K562 (cell line): ENCODE measurements at regions not wholly inside any gene's neighbourhood (a gene's known extent, or its start where the extent isn't known, plus 50 kb on each side); places are given as distances from the start of the nearest gene placed in this dataset.
A peak's percentile ranks its signal among the peaks of the same experiment; 100 is the strongest.

Experiments used
- ATAC-seq: fragments of 200-7000 bp; cut with Tn5 transposase; 3 replicates; pipeline ENCODE4 v1.9.1; 2020; ENCODE audit warnings: moderate library complexity
- BruUV-seq: library from RNA; stranded (reverse); fragments of 400-500 nt; replicated peaks from 2 replicates; lab custom pipeline; 2021; lab: Mats Ljungman, UMichigan
- CTCF ChIA-PET: fragments of 300-600 bp; formaldehyde crosslinking; extraction: SDS; loops from one replicate; lab custom pipeline; 2021; ENCODE audit warnings: low intra/inter-chr PET ratio; lab: Yijun Ruan, JAX
- POLR2A ChIA-PET: fragments of 300-600, 350-650 bp; sonication (Branson Sonifier 250); formaldehyde crosslinking; extraction: SDS; loops from one replicate; lab custom pipeline; 2021; ENCODE audit warnings: antibody characterized with exemption, inconsistent platforms; lab: Yijun Ruan, JAX
- DNase-seq, 4 experiments: peaks; one replicate each; pipeline versions ENCODE4 v3.0.0 to v3.0.0-alpha.2; 2011 to 2018; ENCODE audit warnings: low spot score in 3 of 4, mixed read lengths in 3 of 4; ENCODE audit errors: extremely low read depth in 1 of 4
- FAIRE-seq: peaks from 2 replicates; lab custom pipeline; 2011; peaks lifted over from hg19 to GRCh38; lab: Jason Lieb, UNC
- H2AFZ ChIP-seq: 2 replicates; pipeline ENCODE4 v1.6.0; 2011; ENCODE audit warnings: low read depth, low read length, control low read depth, inconsistent platforms
- H3K27ac ChIP-seq: fragments of 200-600 bp; 3 replicates; pipeline ENCODE4 v1.8.0; 2011; ENCODE audit warnings: low read depth, mild to moderate bottlenecking, control low read depth, inconsistent platforms, low read length, moderate library complexity, mixed read lengths; ENCODE audit errors: extremely low read depth
- H3K27me3 ChIP-seq, 2 experiments: fragments of 300-600 bp in 1 of 2; 2 replicates in 1 of 2; 3 replicates in 1 of 2; pipeline versions ENCODE4 v1.6.0 to v1.8.0; 2011; ENCODE audit warnings: inconsistent platforms in 2 of 2, low read length in 2 of 2, mild to moderate bottlenecking in 1 of 2, mixed read lengths in 1 of 2, moderate library complexity in 1 of 2; ENCODE audit not compliant: control insufficient read depth in 2 of 2, insufficient read depth in 2 of 2
- H3K36me3 ChIP-seq: fragments of 300-600 bp; 3 replicates; pipeline ENCODE4 v1.8.0; 2011; ENCODE audit warnings: mild to moderate bottlenecking, low read length, inconsistent platforms; ENCODE audit not compliant: control insufficient read depth, insufficient read depth
- H3K4me1 ChIP-seq, 2 experiments: fragments of 200-600 bp in 1 of 2; replicated peaks in 1 of 2; 2 replicates in 1 of 2; 3 replicates in 1 of 2; pipeline versions ENCODE4 v1.5.1 to v1.8.0; 2011; ENCODE audit warnings: inconsistent platforms in 2 of 2, low read length in 2 of 2, mild to moderate bottlenecking in 1 of 2, mixed read lengths in 1 of 2, moderate library complexity in 1 of 2; ENCODE audit not compliant: control insufficient read depth in 2 of 2, insufficient read depth in 2 of 2
- H3K4me2 ChIP-seq: 2 replicates; pipeline ENCODE4 v1.6.1; 2011; ENCODE audit warnings: low read length, control low read depth, inconsistent platforms, mixed read lengths; ENCODE audit not compliant: insufficient read depth
- H3K4me3 ChIP-seq: fragments of 200-600 bp; sonication (generic), shearing (Covaris generic); 2 replicates; pipeline ENCODE4 v1.5.1; 2016; ENCODE audit warnings: control low read depth, inconsistent platforms
- H3K79me2 ChIP-seq: fragments of 200-600 bp; 3 replicates; pipeline ENCODE4 v1.8.0; 2011; ENCODE audit warnings: low read length, inconsistent platforms; ENCODE audit not compliant: control insufficient read depth, insufficient read depth
- H3K9ac ChIP-seq, 2 experiments: 2 replicates each; pipeline versions ENCODE4 v1.6.0 to v1.6.1; 2011; ENCODE audit warnings: low read depth in 2 of 2, low read length in 2 of 2, control low read depth in 1 of 2, inconsistent platforms in 1 of 2, mild to moderate bottlenecking in 1 of 2, mixed read lengths in 1 of 2; ENCODE audit not compliant: insufficient read depth in 1 of 2
- H3K9me1 ChIP-seq: one replicate; pipeline ENCODE4 v1.6.0; 2011; ENCODE audit warnings: inconsistent platforms, mild to moderate bottlenecking, low read length, moderate library complexity; ENCODE audit not compliant: control insufficient read depth, insufficient read depth
- H3K9me3 ChIP-seq: replicated peaks from 2 replicates; pipeline ENCODE4 v1.5.1; 2011; ENCODE audit warnings: low read depth, low read length, inconsistent platforms; ENCODE audit not compliant: control insufficient read depth, insufficient read depth
- H4K20me1 ChIP-seq: replicated peaks from 2 replicates; pipeline ENCODE4 v1.6.1; 2011; ENCODE audit warnings: low read length, inconsistent platforms, mixed read lengths; ENCODE audit not compliant: control insufficient read depth, insufficient read depth
- CBFA2T2 ChIP-seq: fragments of 450-650 bp; conservative IDR thresholded peaks from 2 replicates; pipeline ENCODE4 v1.6.1; 2017; ENCODE audit warnings: mild to moderate bottlenecking
- CBFA2T3 ChIP-seq: fragments of 450-650 bp; IDR thresholded peaks from 2 replicates; pipeline ENCODE4 v1.6.1; 2017
- CXXC5 ChIP-seq: fragments of 250-450 bp; sonication (Bioruptor Pico); IDR thresholded peaks from 2 replicates; pipeline ENCODE4 v1.8.0; 2022; ENCODE audit warnings: inconsistent platforms, mild to moderate bottlenecking, moderate library complexity
- HDAC8 ChIP-seq: fragments of 450-650 bp; IDR thresholded peaks from 2 replicates; pipeline ENCODE4 v1.6.1; 2016; ENCODE audit warnings: mild to moderate bottlenecking, missing genetic modification characterization, moderate library complexity, missing compliant biosample characterization
- HEY1 ChIP-seq: fragments of 250-450 bp; sonication (Bioruptor Pico); IDR thresholded peaks from 2 replicates; pipeline ENCODE4 v1.5.0; 2020; ENCODE audit warnings: mild to moderate bottlenecking, moderate library complexity, borderline replicate concordance
- HMG20A ChIP-seq: fragments of 450-650 bp; formaldehyde crosslinking; conservative IDR thresholded peaks from 2 replicates; pipeline ENCODE4 v1.4.0; 2020; ENCODE audit warnings: mild to moderate bottlenecking, mixed read lengths
- HSF4 ChIP-seq: fragments of 250-450 bp; sonication (Bioruptor Pico); IDR thresholded peaks from 2 replicates; pipeline ENCODE4 v2.1.2; 2022; ENCODE audit warnings: mild to moderate bottlenecking, moderate library complexity, borderline replicate concordance
- KDM1A ChIP-seq, 2 experiments: fragments of 450-650 bp; IDR thresholded peaks; 2 replicates each; pipeline ENCODE4 v1.6.1; 2016; ENCODE audit warnings: mild to moderate bottlenecking in 2 of 2
- PPARD ChIP-seq: fragments of 250-450 bp; sonication (Bioruptor Pico); IDR thresholded peaks from 2 replicates; pipeline ENCODE4 v1.8.0; 2022; ENCODE audit warnings: inconsistent platforms, mild to moderate bottlenecking, moderate library complexity
- TSC22D4 ChIP-seq: fragments of 450-650 bp; IDR thresholded peaks from 2 replicates; pipeline ENCODE4 v1.6.1; 2016; ENCODE audit warnings: missing genetic modification characterization, missing biosample characterization, control low read depth
- ZBED1 ChIP-seq: IDR thresholded peaks from 2 replicates; pipeline ENCODE4 v1.6.1; 2014
- ZBTB5 ChIP-seq: fragments of 450-650 bp; IDR thresholded peaks from 2 replicates; pipeline ENCODE4 v1.6.1; 2017; ENCODE audit warnings: antibody characterized with exemption
- ZNF143 ChIP-seq: sonication (generic); formaldehyde crosslinking; IDR thresholded peaks from 2 replicates; pipeline ENCODE4 v1.9.0; 2022; ENCODE audit warnings: mild to moderate bottlenecking, missing genetic modification reagents
- ZNF740 ChIP-seq, 3 experiments: fragments of 200-800 bp in 1 of 3; sonication (Bioruptor generic) in 1 of 3; sonication (generic) in 1 of 3; formaldehyde crosslinking in 1 of 3; IDR thresholded peaks; 2 replicates each; pipeline versions ENCODE4 v1.6.1 to v1.8.0; 2016 to 2022; ENCODE audit warnings: mild to moderate bottlenecking in 2 of 3, missing compliant biosample characterization in 2 of 3, missing genetic modification characterization in 2 of 3, missing genetic modification reagents in 1 of 3
- WGBS: fragments of 100-300 bp; shearing (Covaris generic); methylation state at CpG from one replicate; pipeline ENCODE4 v1.1.6; 2016; ENCODE audit warnings: low coverage, mixed read lengths; ENCODE audit not compliant: insufficient coverage; ENCODE audit errors: missing lambda C conversion rate; 5-methylcytosine and 5-hydroxymethylcytosine counted together
- in situ Hi-C: fragments of 300-500 bp; cut with MboI; formaldehyde crosslinking; loops from 4 replicates; pipeline ENCODE4 v1.15.0; 2018; ENCODE audit warnings: inconsistent platforms, mixed read lengths
- intact Hi-C: fragments of 100-400 bp; cut with micrococcal nuclease; formaldehyde crosslinking; loops from 2 replicates; pipeline ENCODE4 v1.14.2; 2022

- ChIA-PET POLR2A (no interaction called here), CTCF (no interaction called here)
- Histone ChIP-seq H3K36me3 (no peaks in the 10 kb centered on the region), H3K27me3 (no peaks in the 10 kb centered on the region), H4K20me1 (no peaks in the 10 kb centered on the region), H3K79me2 (no peaks in the 10 kb centered on the region), H3K9me3 (no peaks in the 10 kb centered on the region; the same call in 1 of the 2 replicates), H3K4me2 (no peak overlapping the region), H2AFZ (no peak overlapping the region), H3K9ac (no peak overlapping the region), H3K4me3 (no peak overlapping the region), H3K9me1 (no peaks in the 10 kb centered on the region), H3K4me1 (no peaks in the 10 kb centered on the region), H3K27ac (no peak overlapping the region)
- TF ChIP-seq ZBTB5 (no peak), CBFA2T3 (peak; percentile 52), CBFA2T2 (peak; percentile 25), KDM1A (IDR thresholded peaks at IDR 0.05) (peak; percentile 60 to 71; a peak in 3 of 4 replicates)
- BruUV-seq = no TSS peak
- no peak for ATAC-seq
- in situ Hi-C loops (no loop called here), intact Hi-C loops (no loop called here)
- 0% methylated on average over 4 of the region's 4 CpGs for WGBS
- FAIRE-seq = no peak
- DNase-seq = no peak
Measured at GRCh38 chr6:12449447-12449846, 159.3 kb downstream of the EDN1 start.

- ChIA-PET CTCF (no interaction called here), POLR2A (no interaction called here)
- H3K9me3 ChIP-seq = no peaks in the 10 kb centered on the region; the same call in 1 of the 2 replicates
- no peaks in the 10 kb centered on the region for H3K79me2 ChIP-seq
- no peak for ATAC-seq
- 0% methylated on average over 1 of the region's 1 CpG for WGBS
- H4K20me1 ChIP-seq = no peaks in the 10 kb centered on the region
- H3K9ac ChIP-seq = no peak overlapping the region
- H3K9me1 ChIP-seq = no peaks in the 10 kb centered on the region
- in situ Hi-C loops (no loop called here), intact Hi-C loops (no loop called here)
- FAIRE-seq = no peak
- TF ChIP-seq ZNF143 (no peak), ZNF740 (CRISPR knock-in tag; IDR thresholded peaks at IDR 0.05) (no peak), ZNF740 (tag; IDR thresholded peaks at IDR 0.05) (no peak), CXXC5 (CRISPR knock-in tag) (no peak), HEY1 (CRISPR knock-in tag) (no peak), ZBED1 (no peak), HSF4 (no peak), HDAC8 (tag) (no peak), PPARD (CRISPR knock-in tag) (no peak), TSC22D4 (tag) (no peak), HMG20A (no peak)
- BruUV-seq = no TSS peak
- no peak overlapping the region for H3K4me2 ChIP-seq
- H3K36me3 ChIP-seq = no peaks in the 10 kb centered on the region
- DNase-seq = no peak
- H3K27me3 ChIP-seq = no peaks in the 10 kb centered on the region
- H2AFZ ChIP-seq = no peak overlapping the region
- no peak overlapping the region for H3K27ac ChIP-seq
- H3K4me3 ChIP-seq = no peak overlapping the region
- H3K4me1 ChIP-seq = no peaks in the 10 kb centered on the region
Measured at GRCh38 chr6:12450467-12450866, 160.3 kb downstream of the EDN1 start.
